Osteoblast (primary cell): ENCODE measurements at regions not wholly inside any gene's neighbourhood (a gene's known extent, or its start where the extent isn't known, plus 50 kb on each side); places are given as distances from the start of the nearest gene placed in this dataset.
"Not testable (repeated sequence)": the region's sequence is repeated elsewhere in the genome, so short reads cannot be mapped to it uniquely, and the experiment has no call there.

Experiments used
- DNase-seq: peaks from one replicate; pipeline ENCODE4 v3.0.0; 2011; ENCODE audit warnings: low spot score, mixed read lengths; ENCODE audit not compliant: insufficient read length; ENCODE audit errors: missing footprints
- H2AFZ ChIP-seq: 2 replicates; pipeline ENCODE4 v1.6.0; 2011; ENCODE audit warnings: mild to moderate bottlenecking, low read length
- H3K27ac ChIP-seq: 2 replicates; pipeline ENCODE4 v1.5.1; 2011; ENCODE audit warnings: mild to moderate bottlenecking, low read depth, low read length, moderate library complexity
- H3K27me3 ChIP-seq: 2 replicates; pipeline ENCODE4 v1.6.0; 2012; ENCODE audit warnings: mild to moderate bottlenecking, control low read depth, inconsistent platforms, low read length, moderate library complexity; ENCODE audit not compliant: insufficient read depth
- H3K36me3 ChIP-seq: 2 replicates; pipeline ENCODE4 v1.5.1; 2011; ENCODE audit warnings: mild to moderate bottlenecking, low read length, control low read depth, moderate library complexity; ENCODE audit not compliant: insufficient read depth
- H3K4me1 ChIP-seq: 2 replicates; pipeline ENCODE4 v1.5.1; 2011; ENCODE audit warnings: mild to moderate bottlenecking, low read length, control low read depth, moderate library complexity; ENCODE audit not compliant: insufficient read depth
- H3K4me2 ChIP-seq: 2 replicates; pipeline ENCODE4 v1.6.0; 2011; ENCODE audit warnings: mild to moderate bottlenecking, low read length; ENCODE audit not compliant: insufficient read depth
- H3K4me3 ChIP-seq: fragments of 200-600 bp; sonication (generic); 3 replicates; pipeline ENCODE4 v1.5.1; 2012; ENCODE audit warnings: mild to moderate bottlenecking, low read length, inconsistent platforms; ENCODE audit not compliant: insufficient read depth
- H3K79me2 ChIP-seq: 2 replicates; pipeline ENCODE4 v1.6.0; 2012; ENCODE audit warnings: mild to moderate bottlenecking, low read length, control low read depth, inconsistent platforms; ENCODE audit not compliant: insufficient read depth
- H3K9me3 ChIP-seq: 2 replicates; pipeline ENCODE4 v1.5.1; 2011; ENCODE audit warnings: low read depth, low read length, control low read depth
- H4K20me1 ChIP-seq: 2 replicates; pipeline ENCODE4 v1.6.0; 2012; ENCODE audit warnings: mild to moderate bottlenecking, low read length, control low read depth; ENCODE audit not compliant: insufficient read depth
- CTCF ChIP-seq: IDR thresholded peaks from 2 replicates; pipeline ENCODE4 v1.5.1; 2011; ENCODE audit warnings: mild to moderate bottlenecking, low read depth, low read length, moderate library complexity; ENCODE audit errors: extremely low read depth

DNA sequence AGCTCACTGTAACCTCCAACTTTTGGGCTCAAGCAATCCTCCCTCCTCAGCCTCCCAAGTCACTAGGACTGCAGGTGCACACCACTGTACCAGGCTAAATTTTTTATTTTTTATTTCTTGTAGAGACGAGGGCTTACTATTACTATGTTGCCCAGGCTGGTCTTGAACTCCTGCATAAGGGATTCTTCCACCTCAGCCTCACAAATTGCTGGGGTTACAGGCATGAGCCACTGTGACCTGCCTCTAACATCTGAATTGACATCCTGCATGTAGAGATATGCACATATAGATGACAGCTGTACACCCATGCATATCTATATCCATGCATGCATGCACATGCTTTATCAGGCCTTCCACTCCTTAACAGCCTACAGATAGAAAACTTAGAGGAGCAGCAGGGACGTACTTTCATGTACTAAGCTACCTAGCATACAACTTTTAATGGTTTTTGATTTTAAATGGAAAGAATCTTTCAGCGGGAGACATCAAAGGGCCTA is 740.9 kb upstream of the TPTE start:
- no peaks in the 10 kb centered on the region for H3K36me3 ChIP-seq
- TF ChIP-seq CTCF = no peak
- no peaks in the 10 kb centered on the region for H3K79me2 ChIP-seq
- H3K4me2 ChIP-seq = no peak overlapping the region
- H3K27me3 ChIP-seq = no peaks in the 10 kb centered on the region
- no peaks in the 10 kb centered on the region for H4K20me1 ChIP-seq
- H3K27ac ChIP-seq = no peak overlapping the region
- no peaks in the 10 kb centered on the region for H3K4me1 ChIP-seq
- DNase-seq = no peak
- H2AFZ ChIP-seq = no peak overlapping the region
- no peak overlapping the region for H3K4me3 ChIP-seq
- peaks cover 11% of the 10 kb centered on the region for H3K9me3 ChIP-seq

DNA sequence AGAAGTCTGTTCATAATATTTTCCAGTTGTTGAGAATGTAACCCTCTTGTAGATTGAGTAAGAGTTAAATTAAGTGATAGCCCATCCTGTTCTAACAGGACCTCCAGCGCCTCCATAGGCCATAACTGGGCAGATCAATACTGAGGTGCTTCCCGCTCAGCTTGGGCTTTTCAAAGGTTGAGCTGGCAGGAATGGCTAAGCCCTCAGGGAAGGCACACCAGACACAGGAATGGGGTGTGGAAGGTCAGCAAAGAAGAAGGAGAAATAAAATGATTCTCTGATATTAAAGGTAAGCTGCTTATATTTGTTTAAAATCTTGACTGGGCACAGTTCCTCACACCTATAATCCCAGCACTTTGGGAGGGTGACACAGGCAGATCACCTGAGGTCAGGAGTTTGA is 737.8 kb upstream of the TPTE start:
- H3K4me2 ChIP-seq, DNase-seq, H2AFZ ChIP-seq, H3K36me3 ChIP-seq, H3K9me3 ChIP-seq, H3K27me3 ChIP-seq, H3K4me3 ChIP-seq, H4K20me1 ChIP-seq, H3K27ac ChIP-seq, H3K79me2 ChIP-seq, H3K4me1 ChIP-seq: not testable (repeated sequence)

- not testable (repeated sequence) for H3K4me2 ChIP-seq, H3K4me1 ChIP-seq, H3K79me2 ChIP-seq, H3K9me3 ChIP-seq, H2AFZ ChIP-seq, DNase-seq, H3K27me3 ChIP-seq, H3K27ac ChIP-seq, H3K36me3 ChIP-seq, H3K4me3 ChIP-seq, H4K20me1 ChIP-seq
Observed at GRCh38 chr21:9784201-9784600, 737.2 kb upstream of the TPTE start.

- DNase-seq, H4K20me1 ChIP-seq, H3K79me2 ChIP-seq, H3K27me3 ChIP-seq, H3K4me1 ChIP-seq, H2AFZ ChIP-seq, H3K9me3 ChIP-seq, H3K27ac ChIP-seq, H3K4me2 ChIP-seq, H3K4me3 ChIP-seq, H3K36me3 ChIP-seq: not testable (repeated sequence)
Observed at GRCh38 chr21:9786092-9786491, 735.3 kb upstream of the TPTE start.

DNA sequence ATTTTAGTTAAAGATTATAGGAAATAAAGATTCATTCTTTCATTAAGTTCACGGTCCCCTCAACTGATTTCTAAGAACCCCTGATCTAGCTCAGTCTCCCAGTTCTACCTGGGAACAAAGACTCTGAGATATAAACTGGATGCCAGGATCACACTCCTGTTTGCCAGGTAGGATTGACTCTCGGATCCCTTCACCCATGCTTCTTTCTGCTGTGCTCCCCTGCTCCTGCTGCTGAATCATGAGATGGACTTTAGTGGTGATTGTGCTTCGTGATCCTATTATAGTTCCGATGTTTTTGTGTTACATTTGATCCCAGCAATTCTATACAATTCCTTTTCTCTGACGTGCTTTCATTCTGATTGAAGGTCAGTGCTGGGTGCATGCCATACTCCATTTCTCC is 733.1 kb upstream of the TPTE start:
- H3K4me3 ChIP-seq, H3K79me2 ChIP-seq, H3K4me1 ChIP-seq, H3K27me3 ChIP-seq, DNase-seq, H3K4me2 ChIP-seq, H3K9me3 ChIP-seq, H3K36me3 ChIP-seq, H3K27ac ChIP-seq, H4K20me1 ChIP-seq, H2AFZ ChIP-seq: not testable (repeated sequence)

DNA sequence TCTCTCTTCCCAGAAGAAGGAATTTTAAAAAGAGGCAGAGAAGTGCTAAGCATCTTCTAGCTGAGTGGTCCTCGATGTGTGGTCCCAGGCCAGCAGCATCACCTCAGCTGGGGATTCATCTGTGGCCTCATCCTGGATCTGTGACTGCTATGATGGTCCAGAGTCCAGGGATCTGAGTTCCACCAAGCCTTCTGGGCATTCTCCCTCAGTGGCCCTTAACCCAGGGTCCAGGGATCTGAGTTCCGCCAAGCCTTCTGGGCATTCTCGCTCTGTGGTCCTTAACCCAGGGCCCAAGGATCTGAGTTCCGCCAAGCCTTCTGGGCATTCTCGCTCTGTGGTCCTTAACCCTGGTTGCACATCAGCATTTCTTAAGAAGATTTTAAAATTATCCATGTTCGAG is 731.0 kb upstream of the TPTE start:
- H3K27me3 ChIP-seq, DNase-seq, H3K9me3 ChIP-seq: not testable (repeated sequence)

GRCh38 chr21:9791453-9791852 is 729.9 kb upstream of the TPTE start:
- H4K20me1 ChIP-seq, H3K27ac ChIP-seq, H3K4me2 ChIP-seq, H2AFZ ChIP-seq, H3K4me3 ChIP-seq, H3K27me3 ChIP-seq, H3K36me3 ChIP-seq, H3K4me1 ChIP-seq, H3K79me2 ChIP-seq, DNase-seq, H3K9me3 ChIP-seq: not testable (repeated sequence)

More for the DNA sequence above, 731.0 kb upstream of the TPTE start:
- H4K20me1 ChIP-seq, H3K79me2 ChIP-seq, H2AFZ ChIP-seq, H3K27ac ChIP-seq, H3K36me3 ChIP-seq, H3K4me1 ChIP-seq, H3K4me2 ChIP-seq, H3K4me3 ChIP-seq: not testable (repeated sequence)

GRCh38 chr21:9795291-9795690 is 726.1 kb upstream of the TPTE start:
- not testable (repeated sequence) for H3K4me3 ChIP-seq, DNase-seq, H3K79me2 ChIP-seq

DNA sequence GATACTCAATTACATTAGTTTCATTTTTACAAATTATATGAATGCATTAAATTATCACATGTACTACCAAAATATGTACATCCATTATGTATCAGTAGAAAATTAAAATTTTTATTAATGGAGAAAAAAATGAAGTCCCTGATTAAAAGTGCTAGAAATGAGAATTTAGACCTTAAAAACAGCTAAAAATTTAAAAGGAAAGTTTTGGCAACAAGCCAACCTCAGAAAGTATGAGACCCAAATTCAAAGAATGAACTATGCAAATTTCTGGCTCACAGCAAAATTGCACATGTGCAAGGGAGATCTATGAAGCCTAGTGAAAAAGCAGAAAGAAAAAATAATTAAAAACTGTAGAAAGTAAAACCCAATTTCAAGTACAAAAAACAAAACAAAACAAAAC is 725.1 kb upstream of the TPTE start:
- H3K27ac ChIP-seq, H3K9me3 ChIP-seq, H3K4me1 ChIP-seq, H2AFZ ChIP-seq, H3K4me2 ChIP-seq, H3K36me3 ChIP-seq, DNase-seq, H3K4me3 ChIP-seq, H4K20me1 ChIP-seq, H3K79me2 ChIP-seq, H3K27me3 ChIP-seq: not testable (repeated sequence)

More at GRCh38 chr21:9795291-9795690, 726.1 kb upstream of the TPTE start:
- H3K4me1 ChIP-seq, H3K27me3 ChIP-seq, H2AFZ ChIP-seq, H3K4me2 ChIP-seq, H3K27ac ChIP-seq, H3K9me3 ChIP-seq, H3K36me3 ChIP-seq, H4K20me1 ChIP-seq: not testable (repeated sequence)
